Neuron (in vitro differentiated cells): ENCODE measurements at regions not wholly inside any gene's neighbourhood (a gene's known extent, or its start where the extent isn't known, plus 50 kb on each side); places are given as distances from the start of the nearest gene placed in this dataset.

Experiments
- H2AFZ ChIP-seq: one replicate; pipeline ENCODE4 v1.6.1; 2013; ENCODE audit warnings: low read depth, mild to moderate bottlenecking, inconsistent platforms, low read length, moderate library complexity
- H3K27me3 ChIP-seq: one replicate; pipeline ENCODE4 v1.6.1; 2013; ENCODE audit warnings: low read length; ENCODE audit not compliant: insufficient read depth
- H3K36me3 ChIP-seq: one replicate; pipeline ENCODE4 v1.6.1; 2013; ENCODE audit warnings: low read length; ENCODE audit not compliant: insufficient read depth
- H3K4me1 ChIP-seq: one replicate; pipeline ENCODE4 v1.6.1; 2013; ENCODE audit warnings: low read length; ENCODE audit not compliant: insufficient read depth
- H3K4me3 ChIP-seq: 2 replicates; pipeline ENCODE4 v1.5.1; 2013; ENCODE audit warnings: mild to moderate bottlenecking, low read length, moderate library complexity
- H3K9me3 ChIP-seq: one replicate; pipeline ENCODE4 v1.6.1; 2013; ENCODE audit warnings: low read length

GRCh38 chr4:119697887-119698393, 69.3 kb upstream of the PDE5A start:
- Histone ChIP-seq H3K4me3 (no peak overlapping the region), H3K36me3 (no peaks in the 10 kb centered on the region), H3K27me3 (no peaks in the 10 kb centered on the region), H3K4me1 (peaks cover 3% of the 10 kb centered on the region), H2AFZ (no peak overlapping the region), H3K9me3 (no peaks in the 10 kb centered on the region)

DNA sequence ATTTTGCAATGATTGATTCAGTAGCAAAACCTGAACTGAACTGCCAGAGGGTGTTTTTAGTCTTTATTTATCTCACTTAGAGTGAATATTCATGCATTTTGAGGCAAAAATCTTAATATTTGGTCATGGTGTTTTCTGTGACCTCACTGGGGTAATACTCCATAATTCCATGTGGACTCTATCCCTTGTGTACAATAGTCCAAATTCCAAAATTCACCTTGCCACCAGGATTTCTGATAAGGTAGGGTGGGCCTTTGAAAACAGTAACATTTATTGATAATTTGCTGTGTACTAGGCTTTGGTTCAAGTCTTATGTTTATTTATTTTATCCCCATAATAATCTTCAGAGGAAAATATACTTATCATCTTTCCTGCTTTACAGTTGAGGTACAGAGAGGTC, 68.4 kb upstream of the PDE5A start:
- H3K4me3 ChIP-seq, result no peak overlapping the region
- no peaks in the 10 kb centered on the region for H3K27me3 ChIP-seq
- no peaks in the 10 kb centered on the region for H3K9me3 ChIP-seq
- H3K36me3 ChIP-seq, result no peaks in the 10 kb centered on the region
- H2AFZ ChIP-seq, result no peak overlapping the region
- peaks cover 3% of the 10 kb centered on the region for H3K4me1 ChIP-seq

- Histone ChIP-seq H3K36me3 (no peaks in the 10 kb centered on the region), H2AFZ (no peak overlapping the region), H3K9me3 (peaks cover 3% of the 10 kb centered on the region), H3K4me3 (no peak overlapping the region), H3K27me3 (no peaks in the 10 kb centered on the region), H3K4me1 (peaks cover 3% of the 10 kb centered on the region)
Measured at GRCh38 chr4:119695216-119695615, 66.6 kb upstream of the PDE5A start.

DNA sequence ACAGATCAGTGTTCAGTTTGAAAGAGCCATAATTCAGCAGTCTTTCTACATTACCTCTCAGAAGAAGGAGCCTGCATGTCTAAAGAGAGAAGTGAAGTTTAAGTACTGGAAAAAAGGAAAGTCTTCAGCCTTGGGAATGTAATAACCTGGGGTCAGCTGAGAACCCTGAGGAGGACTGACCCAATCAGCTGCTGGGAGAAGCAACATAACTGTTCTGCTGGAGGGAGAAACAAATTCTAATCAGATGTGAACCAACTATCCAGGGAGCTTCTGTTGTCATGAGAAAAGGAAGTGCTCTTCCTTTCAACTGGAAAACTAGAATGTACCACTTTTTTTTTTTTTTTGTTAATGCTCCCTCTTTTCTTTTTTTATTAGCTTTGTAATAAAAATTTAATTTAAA, 64.5 kb upstream of the PDE5A start:
- no peak overlapping the region for H3K4me3 ChIP-seq
- H3K9me3 ChIP-seq, result peaks cover 3% of the 10 kb centered on the region
- H3K4me1 ChIP-seq, result peaks cover 3% of the 10 kb centered on the region
- H3K36me3 ChIP-seq, result no peaks in the 10 kb centered on the region
- H2AFZ ChIP-seq, result no peak overlapping the region
- no peaks in the 10 kb centered on the region for H3K27me3 ChIP-seq

DNA sequence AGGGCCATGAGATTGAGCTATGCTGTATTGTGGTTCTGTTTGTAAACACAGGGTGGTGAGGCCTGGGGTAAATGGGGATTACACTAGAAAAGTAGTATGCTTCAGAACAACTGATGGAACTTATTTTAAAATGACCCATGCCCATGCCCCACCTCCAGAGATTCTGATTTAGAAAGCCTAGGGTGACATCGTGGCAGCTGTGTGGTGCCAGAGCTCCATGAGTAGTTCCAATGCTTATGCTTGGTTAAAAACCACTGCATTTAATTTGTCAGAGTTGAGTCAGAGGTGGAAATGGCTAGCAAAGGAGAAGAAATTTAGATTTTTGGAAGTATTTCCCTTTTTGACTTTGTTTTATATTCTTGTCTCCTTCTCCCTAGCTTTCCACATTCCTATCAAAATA, 63.4 kb upstream of the PDE5A start:
- Histone ChIP-seq H3K36me3 (no peaks in the 10 kb centered on the region), H3K27me3 (no peaks in the 10 kb centered on the region), H2AFZ (no peak overlapping the region), H3K4me1 (peaks cover 3% of the 10 kb centered on the region), H3K4me3 (no peak overlapping the region), H3K9me3 (peaks cover 3% of the 10 kb centered on the region)

DNA sequence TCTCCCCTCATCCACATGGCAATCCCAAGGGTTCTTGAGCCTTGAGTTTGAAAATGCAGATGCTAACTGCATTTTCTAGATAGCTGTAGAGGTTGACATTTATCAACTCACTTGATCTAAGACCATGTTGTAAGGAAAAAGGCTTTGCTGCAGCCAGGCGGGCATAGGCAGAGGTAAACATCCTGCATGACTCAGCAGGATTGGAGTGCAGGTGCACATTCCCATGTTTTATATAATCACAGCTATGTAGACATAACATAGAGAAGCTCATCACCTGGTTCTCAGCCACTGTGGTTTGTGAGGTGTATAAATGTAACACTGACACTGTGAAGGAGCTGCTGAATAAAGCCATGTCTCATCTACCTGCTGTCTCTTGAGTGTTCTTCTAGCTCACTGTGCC, 62.3 kb upstream of the PDE5A start:
- H3K27me3 ChIP-seq, result no peaks in the 10 kb centered on the region
- H3K4me3 ChIP-seq, result no peak overlapping the region
- peaks cover 3% of the 10 kb centered on the region for H3K9me3 ChIP-seq
- H3K36me3 ChIP-seq, result no peaks in the 10 kb centered on the region
- H2AFZ ChIP-seq, result no peak overlapping the region
- peaks cover 3% of the 10 kb centered on the region for H3K4me1 ChIP-seq

- H3K27me3 ChIP-seq, result no peaks in the 10 kb centered on the region
- H2AFZ ChIP-seq, result no peak overlapping the region
- H3K36me3 ChIP-seq, result no peaks in the 10 kb centered on the region
- H3K9me3 ChIP-seq, result peaks cover 3% of the 10 kb centered on the region
- no peak overlapping the region for H3K4me3 ChIP-seq
- peaks cover 14% of the 10 kb centered on the region for H3K4me1 ChIP-seq
Measured at GRCh38 chr4:119688446-119688845, 59.8 kb upstream of the PDE5A start.

- Histone ChIP-seq H3K9me3 (no peaks in the 10 kb centered on the region), H2AFZ (no peak overlapping the region), H3K4me3 (no peak overlapping the region), H3K4me1 (peaks cover 13% of the 10 kb centered on the region), H3K27me3 (no peaks in the 10 kb centered on the region), H3K36me3 (no peaks in the 10 kb centered on the region)
Measured at GRCh38 chr4:119684463-119684862, 55.9 kb upstream of the PDE5A start.

DNA sequence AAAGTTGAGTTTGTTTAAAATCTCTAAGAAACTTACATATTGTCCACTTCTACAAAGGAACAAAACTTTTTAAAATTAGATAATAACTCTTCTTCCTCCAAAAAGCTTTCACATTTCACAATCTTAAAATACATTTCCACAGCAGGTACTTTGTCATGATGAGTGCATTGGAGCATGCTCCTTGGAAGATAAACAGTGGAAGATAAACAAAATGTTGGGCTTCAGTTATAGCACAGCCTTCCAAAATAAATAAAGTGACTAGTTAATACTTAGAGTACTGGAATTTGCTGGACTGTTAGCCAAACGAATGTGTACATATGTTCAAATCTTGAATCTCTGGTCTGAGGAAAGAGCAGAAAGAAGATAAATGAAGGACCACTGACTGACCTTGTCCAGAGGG, 54.9 kb upstream of the PDE5A start:
- H3K9me3 ChIP-seq, result no peaks in the 10 kb centered on the region
- H3K36me3 ChIP-seq, result no peaks in the 10 kb centered on the region
- H2AFZ ChIP-seq, result no peak overlapping the region
- H3K4me3 ChIP-seq, result no peak overlapping the region
- peaks cover 13% of the 10 kb centered on the region for H3K4me1 ChIP-seq
- no peaks in the 10 kb centered on the region for H3K27me3 ChIP-seq

DNA sequence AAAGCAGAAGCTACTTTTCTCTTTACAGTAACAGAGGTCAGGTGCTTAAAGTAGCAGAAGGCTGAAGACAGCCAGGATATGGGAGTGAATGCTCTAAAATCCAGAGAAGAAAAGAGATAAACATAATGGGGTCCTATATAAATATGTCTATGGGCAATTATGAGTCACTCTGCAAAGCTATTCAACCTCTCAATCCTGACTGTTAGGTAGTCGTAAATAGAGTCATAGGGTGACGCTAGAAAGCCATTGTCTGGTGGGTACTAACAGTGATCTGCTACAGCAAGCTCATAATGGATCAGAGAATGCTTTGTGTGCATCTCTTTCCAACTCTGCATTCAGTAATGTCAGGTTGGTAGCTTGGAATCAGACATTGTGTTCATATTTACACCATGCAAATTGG, 53.5 kb upstream of the PDE5A start:
- H3K27me3 ChIP-seq, result no peaks in the 10 kb centered on the region

GRCh38 chr4:119679251-119679650, 50.6 kb upstream of the PDE5A start:
- no peak overlapping the region for H3K4me3 ChIP-seq
- H3K36me3 ChIP-seq, result no peaks in the 10 kb centered on the region
- no peaks in the 10 kb centered on the region for H3K27me3 ChIP-seq
- H3K9me3 ChIP-seq, result no peaks in the 10 kb centered on the region
- peaks cover 6% of the 10 kb centered on the region for H3K4me1 ChIP-seq
- no peak overlapping the region for H2AFZ ChIP-seq

More for the DNA sequence above, 53.5 kb upstream of the PDE5A start:
- Histone ChIP-seq H3K4me1 (peaks cover 13% of the 10 kb centered on the region), H3K4me3 (no peak overlapping the region), H2AFZ (no peak overlapping the region), H3K9me3 (no peaks in the 10 kb centered on the region), H3K36me3 (no peaks in the 10 kb centered on the region)

DNA sequence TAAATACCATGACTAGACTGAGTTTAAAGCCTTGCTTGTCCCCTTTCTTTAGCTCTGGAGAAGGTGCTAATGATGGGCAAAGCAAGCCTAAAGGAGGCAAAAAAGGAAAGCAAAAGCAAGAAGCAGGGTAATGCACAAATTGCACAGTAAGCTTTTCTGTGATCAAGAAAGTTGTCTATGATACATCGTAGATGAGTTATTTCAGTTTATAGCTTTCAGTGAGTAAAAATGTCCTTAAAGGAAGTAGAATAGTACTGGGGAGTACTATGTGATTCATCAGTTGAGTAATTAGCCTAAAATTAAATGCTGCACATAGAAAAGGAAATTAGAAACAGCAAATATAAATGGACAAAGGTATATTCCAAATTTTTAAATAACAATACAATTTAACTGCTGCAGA, 50.2 kb upstream of the PDE5A start:
- no peaks in the 10 kb centered on the region for H3K36me3 ChIP-seq
- H3K27me3 ChIP-seq, result no peaks in the 10 kb centered on the region
- H3K4me3 ChIP-seq, result no peak overlapping the region
- H3K4me1 ChIP-seq, result peaks cover 2% of the 10 kb centered on the region
- H3K9me3 ChIP-seq, result no peaks in the 10 kb centered on the region
- no peak overlapping the region for H2AFZ ChIP-seq
